ENCODE measurements at regions not wholly inside any gene's neighbourhood (a gene's known extent, or its start where the extent isn't known, plus 50 kb on each side); places are given as distances from the start of the nearest gene placed in this dataset.
A peak's percentile ranks its signal among the peaks of the same experiment; 100 is the strongest.

DNA sequence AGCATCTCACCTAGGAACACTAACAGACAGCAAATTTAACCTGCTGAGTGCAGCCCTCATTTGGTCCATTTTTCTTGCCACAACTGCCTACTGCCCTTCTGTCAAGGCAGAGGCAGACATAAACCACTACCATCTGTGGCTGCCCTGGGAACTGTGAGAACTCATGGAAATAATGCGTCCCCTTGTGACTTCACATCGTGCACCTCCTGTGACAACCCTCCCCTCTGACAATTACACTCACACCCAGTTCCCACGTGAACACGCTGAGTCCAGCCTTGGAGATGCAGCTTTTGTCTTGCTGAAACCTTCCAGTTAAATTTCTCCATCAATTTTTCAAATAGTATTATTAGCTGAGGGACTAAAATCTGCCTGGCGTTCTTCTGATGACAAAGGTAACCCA lies 193.1 kb upstream of the KLF14 start:
- no peaks in the 10 kb centered on the region for H3K9me3 ChIP-seq
- H3K27ac ChIP-seq (replicated peaks in 1 of 4) = no peak overlapping the region
- peaks cover 0 to 16% (median 3%) of the 10 kb centered on the region in 4 donors for H3K36me3 ChIP-seq
- peaks cover 34 to 86% (median 71%) of the 10 kb centered on the region in 4 donors for H3K4me1 ChIP-seq
- 92% methylated on average over 5 of the region's 5 CpGs for WGBS
- no peaks in the 10 kb centered on the region for H3K27me3 ChIP-seq
- intact Hi-C loops (cut with DNase I) = no loop called here
- no peak overlapping the region for H3K4me3 ChIP-seq
- no peak for TF ChIP-seq EP300 (IDR thresholded peaks at IDR 0.05)
- no peak for TF ChIP-seq POLR2AphosphoS5 (IDR thresholded peaks at IDR 0.05)
- TF ChIP-seq CTCF (IDR thresholded peaks at IDR 0.05) = no peak
- DNase-seq (ENCODE audit: extremely low spot score) = no peak

- H3K4me1 ChIP-seq = peaks cover 29 to 82% (median 67%) of the 10 kb centered on the region in 4 donors
- peak; percentile 70 for DNase-seq (ENCODE audit: extremely low spot score)
- no peaks in the 10 kb centered on the region for H3K9me3 ChIP-seq
- WGBS = 96% methylated on average over 9 of the region's 9 CpGs
- TF ChIP-seq EP300 (IDR thresholded peaks at IDR 0.05) = no peak
- intact Hi-C loops (cut with DNase I) = no loop called here
- H3K36me3 ChIP-seq = peaks cover 0 to 14% (median 3%) of the 10 kb centered on the region in 4 donors
- no peak overlapping the region for H3K4me3 ChIP-seq
- no peaks in the 10 kb centered on the region for H3K27me3 ChIP-seq
- no peak overlapping the region for H3K27ac ChIP-seq (replicated peaks in 1 of 4)
Observed at GRCh38 chr7:130927564-130927963, 193.6 kb upstream of the KLF14 start.

DNA sequence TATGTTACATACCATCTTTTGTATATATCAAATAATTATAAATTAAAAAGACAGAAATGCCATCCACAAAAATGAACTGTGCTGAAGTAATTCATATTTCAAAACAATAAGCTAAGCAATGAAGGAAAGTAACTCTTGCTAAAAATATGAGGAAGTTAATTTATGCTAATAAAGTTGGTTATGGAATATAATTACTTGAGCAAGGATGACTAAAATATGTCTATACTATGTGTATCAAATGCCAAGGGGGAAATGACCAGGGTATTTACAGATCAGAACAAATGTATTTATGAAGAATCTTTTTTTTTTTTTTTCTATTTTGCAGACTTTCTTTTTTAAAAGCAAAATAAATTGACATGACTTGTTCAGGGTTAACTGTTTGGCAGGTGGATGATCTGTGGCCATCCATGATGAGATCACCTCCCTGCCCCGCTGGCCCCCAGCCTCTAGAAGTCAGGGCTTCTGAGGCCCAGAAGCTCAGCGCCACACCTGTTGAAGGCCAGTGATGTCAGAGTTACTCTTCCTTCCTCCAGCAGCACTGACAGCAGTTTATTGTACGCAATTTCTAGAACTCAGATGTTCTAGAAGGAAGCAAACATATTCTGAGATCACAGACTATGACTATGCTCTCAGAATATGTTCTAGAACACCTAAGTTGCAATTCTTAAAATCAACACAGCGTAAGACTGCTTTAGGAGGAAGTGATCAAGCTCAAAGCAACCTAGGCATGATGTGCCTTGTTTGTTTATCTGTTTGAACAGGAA lies 196.1 kb upstream of the KLF14 start:
- Histone ChIP-seq H3K36me3 (peaks cover 0 to 18% (median 6%) of the 10 kb centered on the region in 4 donors), H3K9me3 (no peaks in the 10 kb centered on the region), H3K27me3 (no peaks in the 10 kb centered on the region), H3K4me3 (no peak overlapping the region), H3K27ac (replicated peaks in 1 of 4) (peak overlapping the region in 3 of 4 donors; percentile 25 to 57 (median 51)), H3K4me1 (peaks cover 13 to 66% (median 45%) of the 10 kb centered on the region in 4 donors)
- WGBS = 71% methylated on average over 4 of the region's 4 CpGs
- intact Hi-C loops (cut with DNase I) = no loop called here
- peak; percentile 68 for DNase-seq (ENCODE audit: extremely low spot score)
- TF ChIP-seq POLR2A (IDR thresholded peaks at IDR 0.05; ENCODE audit: low read depth) = no peak
- no peak for TF ChIP-seq EP300 (IDR thresholded peaks at IDR 0.05)
- peak in 1 of 2 donors; percentile 15 for TF ChIP-seq POLR2AphosphoS5 (IDR thresholded peaks at IDR 0.05)
- no peak for TF ChIP-seq CTCF (IDR thresholded peaks at IDR 0.05)

- Histone ChIP-seq H3K27me3 (no peaks in the 10 kb centered on the region), H3K36me3 (peaks cover 0 to 24% (median 9%) of the 10 kb centered on the region in 4 donors), H3K27ac (replicated peaks in 1 of 4) (peak overlapping the region in 3 of 4 donors; percentile 25 to 57 (median 51)), H3K9me3 (no peaks in the 10 kb centered on the region), H3K4me3 (no peak overlapping the region), H3K4me1 (peaks cover 13 to 60% (median 39%) of the 10 kb centered on the region in 4 donors)
- no peak for TF ChIP-seq POLR2AphosphoS5 (IDR thresholded peaks at IDR 0.05)
- TF ChIP-seq POLR2A (IDR thresholded peaks at IDR 0.05; ENCODE audit: low read depth) = no peak
- TF ChIP-seq CTCF (IDR thresholded peaks at IDR 0.05) = no peak
- no peak for TF ChIP-seq EP300 (IDR thresholded peaks at IDR 0.05)
- no peak for DNase-seq (ENCODE audit: extremely low spot score)
- intact Hi-C loops (cut with DNase I) = no loop called here
- WGBS = 59% methylated on average over 8 of the region's 8 CpGs
Observed at GRCh38 chr7:130930681-130931080, 196.7 kb upstream of the KLF14 start.

DNA sequence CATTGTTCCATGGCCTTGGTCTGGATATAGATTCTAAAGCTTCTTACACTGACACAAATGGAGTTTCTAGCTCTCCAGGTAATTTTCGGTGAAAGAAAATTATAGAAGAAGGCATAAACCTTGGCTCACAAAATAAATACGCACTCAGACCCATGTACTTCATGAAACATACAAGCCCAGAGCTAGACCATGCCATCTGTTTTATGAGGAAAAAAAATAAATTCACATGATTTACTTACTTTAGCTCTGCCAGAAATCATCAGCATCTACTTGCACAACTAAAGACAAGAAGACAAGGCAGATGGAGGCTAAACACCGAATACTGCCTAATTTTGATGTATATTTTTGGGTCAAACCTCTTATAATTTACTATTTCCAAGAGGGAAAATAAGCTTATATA lies 197.4 kb upstream of the KLF14 start:
- peaks cover 13 to 52% (median 33%) of the 10 kb centered on the region in 4 donors for H3K4me1 ChIP-seq
- H3K27ac ChIP-seq (replicated peaks in 1 of 4) = peak overlapping the region in 3 of 4 donors; percentile 25 to 57 (median 51)
- TF ChIP-seq POLR2A (IDR thresholded peaks at IDR 0.05; ENCODE audit: low read depth) = no peak
- no peak for TF ChIP-seq EP300 (IDR thresholded peaks at IDR 0.05)
- TF ChIP-seq CTCF (IDR thresholded peaks at IDR 0.05) = no peak
- TF ChIP-seq POLR2AphosphoS5 (IDR thresholded peaks at IDR 0.05) = no peak
- peaks cover 0 to 27% (median 9%) of the 10 kb centered on the region in 4 donors for H3K36me3 ChIP-seq
- intact Hi-C loops (cut with DNase I) = no loop called here
- H3K27me3 ChIP-seq = no peaks in the 10 kb centered on the region
- no peak overlapping the region for H3K4me3 ChIP-seq
- no peaks in the 10 kb centered on the region for H3K9me3 ChIP-seq
- 98% methylated on average over 3 of the region's 3 CpGs for WGBS
- no peak for DNase-seq (ENCODE audit: extremely low spot score)

Data from esophagus muscularis mucosa (tissue), 4 donors.